ENCODE measurements at regions not wholly inside any gene's neighbourhood (a gene's known extent, or its start where the extent isn't known, plus 50 kb on each side); places are given as distances from the start of the nearest gene placed in this dataset.

GRCh38 chr1:72516264-72516663 is 233.9 kb upstream of the NEGR1 start:
- no peak for TF ChIP-seq CTCF (IDR thresholded peaks at IDR 0.05; ENCODE audit: low read length)
- TF ChIP-seq EZH2 (optimal IDR thresholded peaks at IDR 0.05; ENCODE audit: low read depth, low read length), result no peak
- no peak for TF ChIP-seq EZH2phosphoT487 (IDR thresholded peaks at IDR 0.05; ENCODE audit: low read length)
